ENCODE measurements at regions not wholly inside any gene's neighbourhood (a gene's known extent, or its start where the extent isn't known, plus 50 kb on each side); places are given as distances from the start of the nearest gene placed in this dataset.

- no peak for DNase-seq
These were observed 1231.4 kb upstream of the MIR17HG start for GRCh38 chr13:90116121-90116520.

DNA sequence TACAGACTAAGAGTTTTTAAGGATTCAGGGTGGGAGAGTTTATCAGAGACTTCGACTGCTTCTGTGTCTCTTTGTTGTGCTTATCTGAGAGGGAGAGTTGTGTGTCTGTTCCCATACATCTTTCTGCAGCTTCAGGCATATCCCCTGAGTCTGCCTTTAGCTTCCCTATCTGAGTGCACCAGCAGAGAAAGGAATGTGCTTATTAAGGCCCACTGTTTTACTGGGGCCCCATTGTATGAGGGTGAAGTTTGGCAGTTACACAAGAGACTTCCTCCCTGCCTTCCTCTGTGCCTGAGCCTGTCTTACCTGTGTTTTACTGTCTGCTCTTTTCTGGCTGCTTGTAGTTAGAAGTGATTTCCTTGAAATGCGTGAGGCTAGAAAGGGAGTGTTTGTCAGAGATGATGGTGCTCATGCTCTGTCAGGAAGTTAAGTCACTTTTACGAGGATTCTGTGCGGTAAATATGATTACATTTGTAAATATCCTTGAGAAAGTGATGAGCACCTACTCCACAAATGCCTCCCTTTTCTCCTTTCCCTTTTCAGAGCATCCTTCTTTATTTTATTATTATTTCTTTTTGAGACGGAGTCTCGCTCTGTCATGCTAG lies 1228.9 kb upstream of the MIR17HG start:
- DNase-seq, result no peak

GRCh38 chr13:90120026-90120425 lies 1227.5 kb upstream of the MIR17HG start:
- DNase-seq, result no peak

DNA sequence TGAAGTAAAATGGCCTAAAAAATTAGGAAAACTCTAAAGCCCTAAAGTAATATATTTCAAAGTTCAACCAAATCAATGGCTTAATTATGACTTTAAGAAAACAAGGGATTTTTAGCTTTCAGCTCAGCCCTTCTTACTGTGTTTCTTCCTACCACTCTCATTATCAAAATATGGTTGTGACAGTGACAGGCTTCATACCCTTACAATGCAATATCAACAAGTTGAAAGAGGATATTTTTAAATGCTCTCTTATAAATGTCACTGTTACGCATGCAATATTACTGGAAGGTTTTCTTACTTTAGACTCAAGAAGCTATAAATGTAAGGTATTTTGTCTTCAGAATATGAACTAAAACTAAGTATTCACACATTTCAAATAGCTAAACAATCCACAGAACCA lies 1225.7 kb upstream of the MIR17HG start:
- DNase-seq, result no peak

DNA sequence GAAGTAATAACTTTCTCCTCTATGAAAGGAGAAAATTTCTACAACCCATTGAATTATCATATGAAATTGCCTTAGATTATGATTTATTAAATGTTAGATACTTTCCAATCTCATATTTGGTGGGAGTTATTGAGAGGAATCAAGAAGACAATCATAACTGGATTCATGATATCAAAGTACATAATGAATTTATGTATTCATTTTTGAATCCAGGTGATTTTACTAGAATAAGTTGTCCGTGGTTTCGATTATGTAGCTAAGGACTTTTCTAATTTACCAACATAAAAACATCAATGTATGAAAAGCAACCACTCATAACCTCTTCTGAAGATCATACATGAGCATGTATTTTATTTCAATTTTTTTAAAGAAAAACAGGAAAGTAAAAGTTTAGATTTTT lies 1225.0 kb upstream of the MIR17HG start:
- no peak for DNase-seq

- no peak for DNase-seq
These were observed 1211.9 kb upstream of the MIR17HG start for GRCh38 chr13:90135558-90135957.

DNA sequence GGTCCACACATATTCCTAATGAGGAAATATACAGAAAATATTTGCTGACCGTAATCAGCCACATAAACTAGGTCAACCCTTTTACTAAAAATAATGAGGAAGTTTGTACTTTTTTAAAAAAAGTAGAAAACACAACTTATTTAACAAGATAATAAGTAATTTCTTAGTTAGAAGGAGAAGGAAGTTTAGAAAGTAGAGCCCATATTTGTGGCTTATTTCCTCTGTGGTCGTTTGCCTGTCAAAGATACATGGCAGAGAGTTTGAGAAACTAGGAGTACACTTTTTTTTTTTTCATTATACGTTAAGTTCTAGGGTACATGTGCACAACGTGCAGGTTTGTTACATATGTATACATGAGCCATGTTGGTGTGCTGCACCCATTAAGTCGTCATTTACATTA lies 1205.2 kb upstream of the MIR17HG start:
- DNase-seq, result no peak

DNA sequence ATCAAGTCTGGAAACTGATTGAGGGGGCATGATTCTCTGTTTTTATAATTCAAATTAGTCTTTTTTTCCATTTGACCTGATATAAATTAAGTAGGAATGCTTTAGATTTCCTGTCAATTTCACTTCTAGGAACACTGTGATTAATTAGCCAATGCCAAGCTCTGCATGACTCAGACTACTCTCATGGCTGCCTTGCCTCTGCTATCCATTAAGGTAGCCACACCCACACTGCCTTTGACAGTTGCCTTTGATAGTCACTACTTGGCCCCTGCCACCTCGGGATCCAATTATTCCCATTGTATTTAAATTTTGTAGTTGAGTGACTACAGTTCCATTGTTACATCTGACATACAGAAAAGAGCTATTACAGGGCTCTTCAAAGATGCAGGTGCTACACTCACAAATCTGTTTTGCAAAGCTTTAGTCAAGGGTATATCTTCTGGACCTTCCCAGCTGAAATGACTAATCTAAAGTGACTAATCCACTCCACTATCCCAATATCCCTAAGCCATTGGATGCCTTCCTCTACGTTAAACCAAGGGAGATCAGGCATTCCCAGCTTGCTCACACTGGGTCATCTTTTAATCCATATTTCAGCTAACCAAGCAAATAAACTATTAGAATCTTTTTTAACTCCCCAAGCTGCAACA lies 1193.1 kb upstream of the MIR17HG start:
- DNase-seq, result no peak

DNA sequence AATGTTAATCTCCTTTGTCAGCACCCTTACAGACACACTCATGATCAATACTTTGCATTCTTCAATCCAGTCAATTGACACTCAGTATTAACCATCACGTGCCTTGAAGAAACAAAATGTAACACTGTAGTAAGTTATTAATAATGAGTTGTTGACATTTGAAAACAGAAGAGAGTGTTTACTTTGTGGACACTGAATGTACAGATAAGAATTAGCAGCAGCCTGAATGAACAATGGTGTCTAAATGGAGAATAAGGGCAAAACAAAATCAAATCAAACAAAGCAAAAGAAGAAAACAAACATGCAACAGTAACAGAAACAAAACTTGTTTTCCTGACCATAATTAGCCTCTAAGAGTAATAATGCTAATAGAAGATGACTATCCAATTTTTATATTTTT lies 1191.1 kb upstream of the MIR17HG start:
- no peak for DNase-seq

DNA sequence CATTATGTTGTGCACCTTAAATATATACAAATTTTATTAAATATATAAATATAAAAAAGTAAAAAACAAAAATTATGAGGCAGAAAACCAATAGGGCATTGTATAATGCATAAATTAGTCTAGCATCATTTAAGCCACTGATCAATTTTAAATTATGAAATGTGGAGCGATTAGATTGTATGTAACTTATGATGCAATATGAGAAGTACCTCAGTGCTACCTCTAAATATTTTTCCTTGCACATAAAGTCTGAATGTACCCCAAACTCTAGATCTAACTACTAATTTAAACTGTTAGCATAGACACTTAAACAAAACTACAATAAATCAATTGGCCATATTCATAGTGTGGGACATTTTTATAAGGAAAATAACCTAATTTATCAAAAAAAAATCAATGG lies 1178.5 kb upstream of the MIR17HG start:
- DNase-seq, result no peak

- DNase-seq, result no peak
These were observed 1177.3 kb upstream of the MIR17HG start for GRCh38 chr13:90170208-90170607.

- DNase-seq, result no peak
These were observed 1175.8 kb upstream of the MIR17HG start for GRCh38 chr13:90171649-90172048.

- no peak for DNase-seq
These were observed 1170.0 kb upstream of the MIR17HG start for GRCh38 chr13:90177512-90177911.

DNA sequence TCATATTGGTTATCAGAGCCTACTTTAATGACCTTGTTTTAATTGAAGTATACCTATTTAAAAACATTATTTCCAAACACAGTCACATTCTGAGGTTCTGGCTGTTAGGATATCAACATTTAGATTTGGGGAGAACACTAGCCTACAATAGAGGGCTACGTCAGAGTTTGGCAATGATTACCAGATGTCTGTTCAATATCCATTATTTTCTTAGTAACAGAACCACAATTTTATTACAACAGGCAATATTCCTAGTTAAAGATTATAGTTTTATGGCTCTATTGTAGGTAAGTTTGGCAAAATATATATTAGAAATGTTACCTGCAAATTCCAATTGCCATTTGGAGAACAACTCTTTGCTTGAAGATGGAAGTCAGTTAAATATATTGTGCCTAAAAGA lies 1163.1 kb upstream of the MIR17HG start:
- DNase-seq, result no peak

DNA sequence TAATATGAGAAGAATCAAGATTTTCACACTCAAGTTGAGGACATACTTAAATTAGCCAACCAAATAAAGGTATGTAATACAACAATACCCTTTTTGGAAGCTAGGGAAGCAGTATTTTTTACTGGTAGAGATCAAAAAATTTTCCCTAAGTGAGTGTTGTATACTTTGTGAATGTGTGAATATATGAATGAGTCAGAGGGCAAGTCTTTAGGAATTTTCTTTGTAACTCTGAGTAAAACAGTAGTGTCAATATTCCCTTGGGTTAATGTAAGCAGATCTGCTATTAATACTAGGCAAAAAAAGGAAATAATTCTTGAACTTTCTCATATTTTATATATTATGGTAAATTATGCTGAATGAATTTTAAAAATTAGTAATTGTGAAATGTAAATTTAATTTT lies 1161.8 kb upstream of the MIR17HG start:
- DNase-seq, result no peak

DNA sequence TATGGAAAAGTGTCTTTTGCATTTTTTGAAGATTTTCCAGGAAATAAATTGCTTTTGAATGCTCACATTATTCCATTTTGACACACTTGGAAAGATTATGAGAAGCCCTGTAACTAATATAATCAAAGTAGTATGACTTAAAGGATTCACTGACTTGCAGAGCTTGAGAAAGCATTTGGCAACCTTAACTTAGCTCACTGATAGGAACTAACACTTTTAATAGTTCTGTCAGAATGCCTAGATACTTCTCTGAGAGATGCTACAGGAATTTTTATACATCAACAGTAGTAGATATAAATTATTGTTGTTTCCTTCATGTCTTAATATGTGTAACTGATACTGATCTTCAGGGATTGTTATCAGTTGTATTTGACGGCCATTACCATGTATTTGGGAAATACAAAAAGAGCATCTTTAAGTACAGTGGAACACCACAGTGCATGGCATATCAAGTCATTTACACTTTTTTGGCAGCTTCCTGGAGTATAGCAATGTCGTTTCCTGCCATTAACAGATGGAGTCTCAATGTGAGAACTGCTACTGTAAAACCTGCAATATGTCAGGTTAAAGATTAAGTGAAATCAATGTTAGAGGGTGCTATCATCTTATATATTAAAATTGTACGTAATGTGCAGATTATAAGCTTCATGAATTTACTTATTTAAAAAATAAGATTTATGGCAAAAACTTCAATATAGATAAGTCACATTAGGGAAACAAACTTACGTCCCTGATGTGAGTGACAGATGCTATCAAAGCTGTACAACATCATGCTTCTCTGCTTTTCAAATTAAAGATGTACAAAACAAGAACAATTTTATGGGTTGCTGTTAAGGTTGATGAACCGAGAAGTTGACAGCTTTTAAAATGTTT lies 1159.8 kb upstream of the MIR17HG start:
- no peak for DNase-seq

DNA sequence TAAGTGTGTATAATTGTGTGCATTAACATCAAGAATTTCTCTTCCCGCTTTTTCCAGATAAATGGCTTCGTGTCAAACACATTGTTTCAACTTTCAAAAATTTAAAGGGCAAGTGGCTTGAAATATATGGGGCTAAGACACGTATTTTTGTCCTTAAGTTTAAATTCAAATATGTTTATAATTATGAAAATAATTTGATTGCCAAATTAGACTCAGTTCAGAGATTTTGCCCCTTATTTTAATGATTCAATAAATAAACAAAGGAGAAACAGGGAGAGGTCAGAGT lies 1159.2 kb upstream of the MIR17HG start:
- DNase-seq, result no peak

DNA sequence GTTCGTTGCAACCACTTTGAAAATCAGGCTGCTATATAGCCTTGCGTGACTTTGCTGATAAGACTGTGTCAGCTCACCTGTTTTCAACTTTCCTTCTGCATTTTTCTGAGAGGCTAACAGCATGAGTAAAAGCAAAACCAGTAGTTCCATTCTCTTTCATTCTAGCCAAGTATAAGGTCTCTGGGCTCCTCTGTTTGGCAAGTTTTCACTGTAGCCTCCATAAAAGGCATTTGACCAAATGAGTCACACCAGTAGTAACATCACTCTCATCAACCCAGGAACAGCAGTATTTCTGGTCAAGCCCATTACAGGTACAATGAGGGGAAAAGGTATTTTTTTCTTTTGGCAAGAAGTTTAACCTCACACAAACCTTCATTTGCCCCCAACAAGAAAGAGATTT lies 1149.8 kb upstream of the MIR17HG start:
- no peak for DNase-seq

- no peak for DNase-seq
These were observed 1146.3 kb upstream of the MIR17HG start for GRCh38 chr13:90201202-90201601.

- no peak for DNase-seq
These were observed 1145.6 kb upstream of the MIR17HG start for GRCh38 chr13:90201676-90202460.

GRCh38 chr13:90205081-90205480 lies 1142.4 kb upstream of the MIR17HG start:
- DNase-seq, result no peak

DNA sequence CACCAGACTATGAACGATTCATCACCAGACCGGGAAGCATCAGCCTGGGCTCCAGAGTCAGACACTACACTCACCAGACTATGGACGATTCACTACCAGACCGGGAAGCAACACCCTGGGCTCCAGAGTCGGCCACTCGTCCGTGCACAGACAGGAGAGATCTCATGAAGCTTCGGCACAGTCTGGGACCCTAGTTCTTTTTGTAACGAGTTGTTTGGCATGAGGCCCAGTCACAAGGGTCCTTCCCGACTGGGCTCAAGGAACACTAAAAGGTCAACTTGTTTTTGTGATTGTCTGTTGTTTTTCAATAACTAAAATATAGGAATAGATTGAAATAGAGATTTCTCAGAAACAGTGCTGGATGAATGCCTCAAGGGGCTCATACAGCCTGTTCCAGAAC lies 1141.6 kb upstream of the MIR17HG start:
- DNase-seq, result no peak

GRCh38 chr13:90217275-90217674 lies 1130.2 kb upstream of the MIR17HG start:
- DNase-seq, result no peak

DNA sequence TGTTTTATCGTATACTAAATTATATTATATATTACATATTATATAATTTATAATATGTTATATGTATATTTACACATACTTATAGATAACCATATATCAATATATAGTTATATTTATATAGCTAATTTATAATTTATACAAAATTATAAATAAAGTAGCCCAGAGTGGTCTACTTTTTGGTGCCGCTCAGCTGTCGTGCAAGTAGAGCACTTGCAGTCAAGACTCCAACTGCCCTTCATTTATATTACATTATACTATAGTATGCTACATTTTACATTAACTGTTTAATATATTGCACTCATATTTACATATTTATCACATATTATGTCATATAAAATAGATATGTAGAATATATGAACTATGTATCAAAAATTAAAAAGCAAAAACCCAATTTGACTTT lies 1124.7 kb upstream of the MIR17HG start:
- no peak for DNase-seq

Measured in activated CD4-positive, alpha-beta T cell treated with anti-CD3 and anti-CD28 coated beads, Interleukin-2, Interleukin-6, amounts not matched to agents 100 ng/mL and 50 ng/mL, durations not matched to agents 16 hours and 8 hours (primary cell).